Peyer's patch (tissue), 4 donors: ENCODE measurements at regions not wholly inside any gene's neighbourhood (a gene's known extent, or its start where the extent isn't known, plus 50 kb on each side); places are given as distances from the start of the nearest gene placed in this dataset.

Experiments used
- DNase-seq, 3 donors: peaks; one replicate each; pipeline ENCODE4 v3.0.0-alpha.2; 2017 to 2019
- H3K27ac ChIP-seq, 4 donors: fragments of 200-600 bp; sonication (generic); one replicate each; pipeline ENCODE4 v1.5.1; 2016 to 2019
- H3K27me3 ChIP-seq, 2 donors: fragments of 200-600 bp; sonication (generic); one replicate each; pipeline ENCODE4 v1.5.1; 2019
- H3K36me3 ChIP-seq, 3 donors: fragments of 200-600 bp; sonication (generic); one replicate each; pipeline ENCODE4 v1.5.1; 2016 to 2019
- H3K4me1 ChIP-seq, 4 donors: fragments of 200-600 bp; sonication (generic); one replicate each; pipeline ENCODE4 v1.5.1; 2016 to 2019
- H3K4me3 ChIP-seq, 4 donors: fragments of 200-600 bp; sonication (generic); 1 replicate in 3 of 4; 2 replicates in 1 of 4; pipeline ENCODE4 v1.5.1; 2016 to 2019; ENCODE audit warnings: mild to moderate bottlenecking in 1 of 4
- H3K9me3 ChIP-seq, 4 donors: fragments of 200-600 bp; sonication (generic); one replicate each; pipeline ENCODE4 v1.5.1; 2016 to 2019; ENCODE audit warnings: mild to moderate bottlenecking in 1 of 4
- POLR2A ChIP-seq, 2 donors: fragments of 450-650 bp; IDR thresholded peaks; one replicate each; pipeline ENCODE4 v1.5.1; 2017; ENCODE audit warnings: antibody characterized with exemption in 2 of 2, mild to moderate bottlenecking in 2 of 2, moderate library complexity in 2 of 2
- TF ChIP-seq, protein P1 (sequence below), 6 experiments: fragments of 450-650 bp in 4 of 6; fragments of 200-600 bp in 2 of 6; sonication (generic) in 1 of 6; IDR thresholded peaks; one replicate each; pipeline ENCODE4 v1.5.1; 2017 to 2019; ENCODE audit warnings: antibody characterized with exemption in 6 of 6, mild to moderate bottlenecking in 3 of 6, moderate library complexity in 1 of 6

DNA sequence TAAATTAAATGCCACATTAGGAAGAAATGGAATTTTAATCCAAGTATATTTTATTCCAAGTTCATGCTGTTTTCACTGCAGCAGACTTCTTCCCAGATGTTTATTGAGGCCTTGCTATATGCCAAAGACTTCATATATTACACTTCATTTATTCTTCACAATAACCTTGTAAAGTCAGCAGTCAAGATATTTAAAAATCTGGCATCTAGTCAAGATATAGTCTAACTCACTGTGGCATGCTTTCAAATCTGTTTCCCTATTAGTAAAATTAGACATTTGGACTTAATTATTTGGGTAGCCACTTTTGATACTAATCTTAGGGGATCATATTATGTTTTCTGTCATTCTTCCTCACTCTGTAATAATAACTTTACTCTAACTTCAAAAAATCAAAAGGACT lies 81.5 kb upstream of the VGLL3 start:
- H3K4me1 ChIP-seq, result no peaks in the 10 kb centered on the region
- H3K4me3 ChIP-seq, result no peak overlapping the region
- no peaks in the 10 kb centered on the region for H3K27me3 ChIP-seq
- no peaks in the 10 kb centered on the region for H3K9me3 ChIP-seq
- no peak for DNase-seq
- H3K27ac ChIP-seq, result no peak overlapping the region
- H3K36me3 ChIP-seq, result no peaks in the 10 kb centered on the region
- TF ChIP-seq POLR2A (IDR thresholded peaks at IDR 0.05), result no peak

DNA sequence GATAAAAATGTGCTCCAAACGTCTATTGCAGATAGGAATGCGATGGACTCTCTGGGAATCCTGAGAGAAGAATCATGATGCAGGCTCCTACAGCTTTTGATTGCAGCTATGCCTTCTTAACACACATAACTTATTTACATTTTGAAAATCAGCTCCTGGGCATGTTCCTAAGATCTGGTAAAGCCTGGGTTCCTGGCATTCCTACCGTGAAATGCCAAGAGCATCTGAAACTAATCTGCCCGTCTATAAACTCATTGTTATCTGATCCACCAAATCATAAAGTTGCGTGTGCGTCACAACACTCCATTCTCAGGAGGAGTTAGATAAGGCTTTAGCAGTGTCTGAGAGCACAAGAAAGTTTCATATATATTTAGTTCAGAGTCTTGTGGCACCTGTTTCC lies 79.0 kb upstream of the VGLL3 start:
- TF ChIP-seq POLR2A (IDR thresholded peaks at IDR 0.05), result no peak
- TF ChIP-seq, protein P1, sequence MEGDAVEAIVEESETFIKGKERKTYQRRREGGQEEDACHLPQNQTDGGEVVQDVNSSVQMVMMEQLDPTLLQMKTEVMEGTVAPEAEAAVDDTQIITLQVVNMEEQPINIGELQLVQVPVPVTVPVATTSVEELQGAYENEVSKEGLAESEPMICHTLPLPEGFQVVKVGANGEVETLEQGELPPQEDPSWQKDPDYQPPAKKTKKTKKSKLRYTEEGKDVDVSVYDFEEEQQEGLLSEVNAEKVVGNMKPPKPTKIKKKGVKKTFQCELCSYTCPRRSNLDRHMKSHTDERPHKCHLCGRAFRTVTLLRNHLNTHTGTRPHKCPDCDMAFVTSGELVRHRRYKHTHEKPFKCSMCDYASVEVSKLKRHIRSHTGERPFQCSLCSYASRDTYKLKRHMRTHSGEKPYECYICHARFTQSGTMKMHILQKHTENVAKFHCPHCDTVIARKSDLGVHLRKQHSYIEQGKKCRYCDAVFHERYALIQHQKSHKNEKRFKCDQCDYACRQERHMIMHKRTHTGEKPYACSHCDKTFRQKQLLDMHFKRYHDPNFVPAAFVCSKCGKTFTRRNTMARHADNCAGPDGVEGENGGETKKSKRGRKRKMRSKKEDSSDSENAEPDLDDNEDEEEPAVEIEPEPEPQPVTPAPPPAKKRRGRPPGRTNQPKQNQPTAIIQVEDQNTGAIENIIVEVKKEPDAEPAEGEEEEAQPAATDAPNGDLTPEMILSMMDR (IDR thresholded peaks at IDR 0.05), result no peak
- H3K9me3 ChIP-seq, result no peaks in the 10 kb centered on the region
- DNase-seq, result no peak
- H3K27ac ChIP-seq, result no peak overlapping the region
- H3K27me3 ChIP-seq, result no peaks in the 10 kb centered on the region
- H3K4me3 ChIP-seq, result no peak overlapping the region
- H3K4me1 ChIP-seq, result no peaks in the 10 kb centered on the region
- H3K36me3 ChIP-seq, result no peaks in the 10 kb centered on the region

DNA sequence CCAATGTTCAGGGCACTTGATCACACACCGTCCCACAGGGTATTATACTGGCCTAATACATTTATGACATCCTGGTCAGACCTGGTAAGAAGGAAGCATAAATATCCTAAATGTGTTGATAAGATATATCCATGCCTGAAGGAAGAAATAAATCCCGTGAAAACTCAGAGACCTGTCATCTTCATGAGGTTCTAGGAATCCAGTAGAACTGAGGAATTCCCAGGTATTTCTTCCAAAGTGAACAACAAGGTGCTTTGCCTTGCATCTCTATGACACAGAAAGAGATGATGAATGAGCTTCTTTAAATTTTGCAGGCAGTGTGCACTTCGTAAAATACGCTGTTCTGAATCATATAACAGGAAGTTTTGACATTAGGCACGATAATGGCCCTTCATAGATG lies 78.1 kb upstream of the VGLL3 start:
- Histone ChIP-seq H3K27me3 (no peaks in the 10 kb centered on the region), H3K36me3 (no peaks in the 10 kb centered on the region), H3K4me1 (no peaks in the 10 kb centered on the region), H3K27ac (no peak overlapping the region), H3K9me3 (no peaks in the 10 kb centered on the region), H3K4me3 (no peak overlapping the region)
- no peak for DNase-seq
- TF ChIP-seq POLR2A (IDR thresholded peaks at IDR 0.05), result no peak
- TF ChIP-seq, protein P1 (IDR thresholded peaks at IDR 0.05), result no peak

DNA sequence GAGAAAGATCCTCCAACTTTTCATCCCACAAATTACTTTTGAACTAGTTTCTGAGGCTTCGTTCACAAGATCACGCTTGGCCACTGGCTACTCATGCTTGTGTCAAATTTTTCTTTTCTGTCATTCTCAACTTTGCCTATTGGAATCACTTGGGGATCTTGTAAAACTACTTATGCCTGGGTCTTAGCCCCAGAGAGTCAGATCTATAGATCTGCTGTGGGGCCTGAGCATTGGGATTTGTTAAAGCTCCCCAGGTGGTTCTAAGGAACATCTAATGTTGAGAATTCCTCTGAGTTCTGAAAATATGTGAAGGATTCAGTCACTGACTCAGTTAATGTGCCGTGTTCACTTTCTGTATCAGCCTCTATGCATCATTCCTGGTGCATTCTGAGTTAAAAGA lies 71.7 kb upstream of the VGLL3 start:
- H3K9me3 ChIP-seq, result no peaks in the 10 kb centered on the region
- H3K36me3 ChIP-seq, result no peaks in the 10 kb centered on the region
- no peak overlapping the region for H3K27ac ChIP-seq
- no peaks in the 10 kb centered on the region for H3K4me1 ChIP-seq
- H3K27me3 ChIP-seq, result no peaks in the 10 kb centered on the region
- no peak for DNase-seq
- no peak overlapping the region for H3K4me3 ChIP-seq
- no peak for TF ChIP-seq POLR2A (IDR thresholded peaks at IDR 0.05)
- TF ChIP-seq, protein P1 (IDR thresholded peaks at IDR 0.05), result no peak

DNA sequence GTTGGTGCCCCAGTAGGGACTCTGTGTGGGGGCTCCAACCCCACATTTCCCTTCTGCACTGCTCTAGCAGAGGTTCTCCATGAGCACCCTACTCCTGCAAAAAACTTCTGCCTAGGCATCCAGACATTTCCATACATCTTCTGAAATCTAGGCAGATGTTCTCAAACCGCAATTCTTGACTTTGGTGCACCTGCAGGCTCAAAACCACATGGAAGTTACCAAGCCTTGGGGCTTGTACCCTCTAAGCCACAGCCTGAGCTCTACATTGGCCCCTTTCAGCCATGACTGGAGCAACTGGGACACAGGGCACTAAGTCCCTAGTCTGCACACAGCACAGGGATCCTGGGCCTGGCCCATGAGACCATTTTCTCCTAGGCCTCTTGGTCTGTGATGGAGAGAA lies 66.5 kb upstream of the VGLL3 start:
- no peak for TF ChIP-seq POLR2A (IDR thresholded peaks at IDR 0.05)
- TF ChIP-seq, protein P1 (IDR thresholded peaks at IDR 0.05), result no peak
- no peaks in the 10 kb centered on the region for H3K27me3 ChIP-seq
- H3K36me3 ChIP-seq, result no peaks in the 10 kb centered on the region
- H3K4me1 ChIP-seq, result no peaks in the 10 kb centered on the region
- H3K9me3 ChIP-seq, result no peaks in the 10 kb centered on the region
- H3K4me3 ChIP-seq, result no peak overlapping the region
- no peak for DNase-seq
- H3K27ac ChIP-seq, result no peak overlapping the region

DNA sequence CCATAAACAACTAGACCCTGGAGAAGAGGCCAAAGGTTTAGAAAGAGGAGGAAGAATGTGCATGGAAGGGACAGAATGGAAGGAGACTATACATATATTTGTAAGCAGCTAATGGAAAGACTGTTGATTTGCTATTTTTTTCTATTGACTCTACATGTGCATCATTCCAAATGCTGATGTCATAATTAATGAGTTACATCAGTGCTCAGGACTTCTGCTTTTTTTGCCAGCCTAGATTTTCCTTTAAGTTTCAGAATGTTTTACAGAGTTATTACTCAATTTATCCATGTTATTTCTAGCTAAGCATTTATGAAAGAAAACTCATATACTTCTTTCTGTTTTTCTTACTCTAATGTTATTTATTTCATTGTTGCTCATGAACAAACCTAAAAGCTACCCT lies 62.6 kb upstream of the VGLL3 start:
- TF ChIP-seq, protein P1 (IDR thresholded peaks at IDR 0.05), result no peak
- no peak for TF ChIP-seq POLR2A (IDR thresholded peaks at IDR 0.05)
- H3K4me1 ChIP-seq, result no peaks in the 10 kb centered on the region
- H3K4me3 ChIP-seq, result no peak overlapping the region
- no peaks in the 10 kb centered on the region for H3K27me3 ChIP-seq
- no peak for DNase-seq
- H3K9me3 ChIP-seq, result no peaks in the 10 kb centered on the region
- no peak overlapping the region for H3K27ac ChIP-seq
- no peaks in the 10 kb centered on the region for H3K36me3 ChIP-seq
